GM18498 (cell line): ENCODE measurements at regions not wholly inside any gene's neighbourhood (a gene's known extent, or its start where the extent isn't known, plus 50 kb on each side); places are given as distances from the start of the nearest gene placed in this dataset.

Experiments
- ATAC-seq: cut with Tn5 transposase; IDR thresholded peaks from one replicate; pipeline ENCODE4 v1.9.1; 2021; ENCODE audit warnings: mild to moderate bottlenecking, moderate library complexity; ENCODE audit not compliant: unreplicated experiment

- ATAC-seq: no peak
These were observed 87.6 kb upstream of the MBNL2 start for GRCh38 chr13:97134364-97135095.

GRCh38 chr13:97135883-97136282 lies 86.2 kb upstream of the MBNL2 start:
- ATAC-seq: no peak

- ATAC-seq: no peak
These were observed 85.7 kb upstream of the MBNL2 start for GRCh38 chr13:97136418-97136817.

GRCh38 chr13:97139691-97140090 lies 82.4 kb upstream of the MBNL2 start:
- no peak for ATAC-seq

- ATAC-seq: no peak
These were observed 82.0 kb upstream of the MBNL2 start for GRCh38 chr13:97140131-97140530.

- ATAC-seq: no peak
These were observed 81.5 kb upstream of the MBNL2 start for GRCh38 chr13:97140611-97141010.

- ATAC-seq: no peak
These were observed 81.0 kb upstream of the MBNL2 start for GRCh38 chr13:97141097-97141496.

- ATAC-seq: peak; percentile 94
These were observed 80.5 kb upstream of the MBNL2 start for GRCh38 chr13:97141564-97142005.

GRCh38 chr13:97142452-97142851 lies 79.7 kb upstream of the MBNL2 start:
- no peak for ATAC-seq

GRCh38 chr13:97145057-97145456 lies 77.1 kb upstream of the MBNL2 start:
- ATAC-seq: no peak

GRCh38 chr13:97148894-97149293 lies 73.2 kb upstream of the MBNL2 start:
- no peak for ATAC-seq

GRCh38 chr13:97160421-97160820 lies 61.7 kb upstream of the MBNL2 start:
- no peak for ATAC-seq

- ATAC-seq: no peak
These were observed 60.4 kb upstream of the MBNL2 start for GRCh38 chr13:97161582-97162231.

- no peak for ATAC-seq
These were observed 56.4 kb upstream of the MBNL2 start for GRCh38 chr13:97165502-97166425.

GRCh38 chr13:97171136-97171535 lies 51.0 kb upstream of the MBNL2 start:
- ATAC-seq: no peak
